Kidney epithelial cell (primary cell): ENCODE measurements at regions not wholly inside any gene's neighbourhood (a gene's known extent, or its start where the extent isn't known, plus 50 kb on each side); places are given as distances from the start of the nearest gene placed in this dataset.

Experiments
- DNase-seq: peaks from one replicate; pipeline ENCODE4 v3.0.0-alpha.2; 2010; ENCODE audit warnings: low read depth
- H3K27me3 ChIP-seq: 2 replicates; pipeline ENCODE4 v1.6.0; 2011; ENCODE audit warnings: low read length; ENCODE audit not compliant: control insufficient read depth, insufficient read depth
- H3K36me3 ChIP-seq: 2 replicates; pipeline ENCODE4 v1.5.1; 2011; ENCODE audit warnings: low read length; ENCODE audit not compliant: control insufficient read depth, insufficient read depth
- H3K4me3 ChIP-seq: 2 replicates; pipeline ENCODE4 v1.5.1; 2011; ENCODE audit warnings: low read depth, mild to moderate bottlenecking, control low read depth, low read length
- CTCF ChIP-seq: IDR thresholded peaks from 2 replicates; pipeline ENCODE4 v1.5.1; 2011; ENCODE audit warnings: mild to moderate bottlenecking, moderate library complexity, low read length, control low read depth, inconsistent platforms; ENCODE audit not compliant: insufficient read depth, poor library complexity, severe bottlenecking

DNA sequence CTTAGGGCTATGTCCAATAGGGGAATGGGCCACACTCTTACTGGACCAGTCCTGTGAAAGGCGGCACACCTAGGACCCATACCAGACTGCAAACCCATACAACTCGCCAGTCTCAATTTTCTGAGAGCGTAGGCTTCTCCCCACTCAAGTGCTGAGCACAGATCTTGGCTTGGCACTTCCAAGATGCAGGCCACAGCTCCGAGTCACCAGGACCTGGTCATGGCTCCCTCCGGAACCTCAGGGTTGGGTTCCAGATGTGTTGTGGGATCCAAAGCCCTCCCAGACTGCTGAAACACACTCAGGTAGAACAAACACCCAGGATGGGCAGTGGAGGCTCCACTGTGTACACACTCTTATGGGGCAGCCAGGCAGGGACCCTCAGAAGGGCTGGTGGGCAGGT is 103.3 kb downstream of the TMEM144 start:
- Histone ChIP-seq H3K36me3 (no peaks in the 10 kb centered on the region), H3K27me3 (no peaks in the 10 kb centered on the region), H3K4me3 (no peak overlapping the region)
- no peak for DNase-seq
- no peak for TF ChIP-seq CTCF

GRCh38 chr4:158314756-158315487 is 104.6 kb downstream of the TMEM144 start:
- DNase-seq = peak; percentile 49
- TF ChIP-seq CTCF = no peak
- Histone ChIP-seq H3K27me3 (no peaks in the 10 kb centered on the region), H3K4me3 (no peak overlapping the region), H3K36me3 (no peaks in the 10 kb centered on the region)

GRCh38 chr4:158315706-158316105 is 105.4 kb downstream of the TMEM144 start:
- Histone ChIP-seq H3K36me3 (no peaks in the 10 kb centered on the region), H3K4me3 (no peak overlapping the region), H3K27me3 (no peaks in the 10 kb centered on the region)
- TF ChIP-seq CTCF = no peak
- DNase-seq = no peak

- Histone ChIP-seq H3K27me3 (no peaks in the 10 kb centered on the region), H3K36me3 (no peaks in the 10 kb centered on the region), H3K4me3 (no peak overlapping the region)
- TF ChIP-seq CTCF = no peak
- no peak for DNase-seq
These were observed 106.0 kb downstream of the TMEM144 start for GRCh38 chr4:158316264-158316663.

GRCh38 chr4:158319880-158320279 is 109.6 kb downstream of the TMEM144 start:
- no peaks in the 10 kb centered on the region for H3K36me3 ChIP-seq
- H3K4me3 ChIP-seq = no peak overlapping the region
- TF ChIP-seq CTCF = no peak
- DNase-seq = no peak
- H3K27me3 ChIP-seq = no peaks in the 10 kb centered on the region

- H3K36me3 ChIP-seq = no peaks in the 10 kb centered on the region
- no peak for DNase-seq
- TF ChIP-seq CTCF = no peak
- H3K4me3 ChIP-seq = no peak overlapping the region
- no peaks in the 10 kb centered on the region for H3K27me3 ChIP-seq
These were observed 111.8 kb downstream of the TMEM144 start for GRCh38 chr4:158322109-158322508.
